AG08395 (cell line): ENCODE measurements at regions not wholly inside any gene's neighbourhood (a gene's known extent, or its start where the extent isn't known, plus 50 kb on each side); places are given as distances from the start of the nearest gene placed in this dataset.

ENCODE experiments used
- DNase-seq: peaks from one replicate; pipeline ENCODE4 v3.0.0; 2012; ENCODE audit warnings: mixed read lengths, low spot score

GRCh38 chr3:182465301-182466185, 327.8 kb upstream of the ATP11B start:
- DNase-seq, result no peak

- DNase-seq, result no peak
Observed at GRCh38 chr3:182469086-182469485, 324.2 kb upstream of the ATP11B start.

- no peak for DNase-seq
Observed at GRCh38 chr3:182470187-182470586, 323.1 kb upstream of the ATP11B start.

GRCh38 chr3:182473191-182473710, 320.1 kb upstream of the ATP11B start:
- no peak for DNase-seq

GRCh38 chr3:182478369-182478768, 314.9 kb upstream of the ATP11B start:
- DNase-seq, result no peak

- DNase-seq, result no peak
Observed at GRCh38 chr3:182479419-182480336, 313.6 kb upstream of the ATP11B start.

GRCh38 chr3:182482705-182483104, 310.6 kb upstream of the ATP11B start:
- no peak for DNase-seq

GRCh38 chr3:182484682-182485081, 308.6 kb upstream of the ATP11B start:
- no peak for DNase-seq

GRCh38 chr3:182485301-182485700, 308.0 kb upstream of the ATP11B start:
- no peak for DNase-seq

GRCh38 chr3:182486463-182486862, 306.8 kb upstream of the ATP11B start:
- DNase-seq, result no peak

- DNase-seq, result no peak
Observed at GRCh38 chr3:182487143-182487542, 306.2 kb upstream of the ATP11B start.

- no peak for DNase-seq
Observed at GRCh38 chr3:182487611-182488010, 305.7 kb upstream of the ATP11B start.

GRCh38 chr3:182490596-182491491, 302.5 kb upstream of the ATP11B start:
- no peak for DNase-seq

GRCh38 chr3:182491577-182491976, 301.7 kb upstream of the ATP11B start:
- DNase-seq, result no peak

- no peak for DNase-seq
Observed at GRCh38 chr3:182492536-182492935, 300.8 kb upstream of the ATP11B start.

GRCh38 chr3:182500289-182500688, 293.0 kb upstream of the ATP11B start:
- no peak for DNase-seq

GRCh38 chr3:182501856-182502255, 291.4 kb upstream of the ATP11B start:
- no peak for DNase-seq

- DNase-seq, result no peak
Observed at GRCh38 chr3:182503401-182503800, 289.9 kb upstream of the ATP11B start.

- no peak for DNase-seq
Observed at GRCh38 chr3:182508919-182509711, 284.2 kb upstream of the ATP11B start.

- no peak for DNase-seq
Observed at GRCh38 chr3:182509844-182510460, 283.4 kb upstream of the ATP11B start.
